NCI-H146 treated with DMSO at 0.1 percent for 48 hours (cell line): ENCODE measurements at regions not wholly inside any gene's neighbourhood (a gene's known extent, or its start where the extent isn't known, plus 50 kb on each side); places are given as distances from the start of the nearest gene placed in this dataset.
"Not testable (repeated sequence)": the region's sequence is repeated elsewhere in the genome, so short reads cannot be mapped to it uniquely, and the experiment has no call there.

ENCODE experiments used
- DNase-seq: peaks from one replicate; lab custom pipeline; 2025; ENCODE audit not compliant: unreplicated experiment; lab: John Stamatoyannopoulos, UW

DNA sequence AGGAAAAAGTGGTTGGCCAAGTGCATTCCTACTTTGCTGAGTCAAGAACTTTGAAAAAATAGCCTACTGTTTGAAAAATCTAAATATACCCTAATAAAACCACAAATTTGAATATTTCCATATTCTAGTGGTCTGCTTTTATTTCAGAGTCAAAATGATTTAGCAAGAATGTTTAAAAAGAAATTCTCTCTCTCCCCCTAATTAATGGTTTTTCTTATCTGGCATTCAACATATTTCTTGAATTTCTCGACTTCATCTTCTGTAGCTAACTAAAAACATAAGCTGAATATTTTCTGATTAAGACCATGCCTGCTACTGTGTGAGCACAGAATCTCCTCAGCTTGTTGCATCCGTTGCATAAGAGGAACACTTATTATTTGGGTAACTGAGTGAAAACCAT, 563.5 kb upstream of the TBL1XR1 start:
- DNase-seq: no peak

DNA sequence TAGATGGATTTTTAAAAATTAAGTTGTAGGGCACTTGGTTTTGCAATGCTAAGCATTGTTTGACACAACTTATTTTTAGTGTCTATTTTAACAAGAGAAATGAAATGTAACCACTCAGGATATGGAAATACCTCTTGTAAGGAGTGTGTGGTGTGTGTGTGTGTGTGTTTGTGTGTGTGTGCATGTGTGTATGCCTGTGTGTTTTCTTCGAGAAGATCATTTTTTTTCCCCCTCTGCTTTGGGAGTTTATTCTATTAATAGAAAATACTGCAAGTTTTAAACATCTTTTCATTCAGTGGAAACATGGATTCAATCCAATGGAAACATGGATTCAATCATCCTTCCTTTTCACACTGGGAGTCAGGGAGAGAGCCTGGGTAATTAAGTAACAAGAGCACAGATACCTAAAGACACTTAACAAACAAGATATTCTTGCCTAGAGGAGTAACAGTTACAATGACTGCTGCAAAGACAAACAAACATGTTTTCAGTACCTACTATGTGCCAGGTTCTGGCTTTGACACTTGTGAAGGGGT, 567.2 kb upstream of the TBL1XR1 start:
- DNase-seq: no peak

DNA sequence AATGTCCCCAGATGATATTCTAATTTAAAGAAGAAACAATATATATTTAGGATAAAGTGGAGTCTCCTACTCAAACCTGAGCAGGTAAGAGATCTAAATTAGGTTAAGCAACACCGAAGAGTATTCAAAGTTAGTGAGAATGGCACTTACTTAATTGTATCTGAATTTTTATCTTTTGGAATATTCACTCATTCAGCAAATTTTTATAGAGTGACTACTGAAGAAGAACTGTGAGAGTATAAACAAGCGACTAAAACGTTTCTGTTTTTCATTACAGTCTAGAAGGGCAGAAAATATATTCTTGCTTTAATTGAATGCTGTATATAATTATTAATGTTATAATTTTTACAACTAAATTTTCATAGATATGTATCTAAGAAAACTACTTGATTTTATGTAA, 567.7 kb upstream of the TBL1XR1 start:
- DNase-seq: no peak

DNA sequence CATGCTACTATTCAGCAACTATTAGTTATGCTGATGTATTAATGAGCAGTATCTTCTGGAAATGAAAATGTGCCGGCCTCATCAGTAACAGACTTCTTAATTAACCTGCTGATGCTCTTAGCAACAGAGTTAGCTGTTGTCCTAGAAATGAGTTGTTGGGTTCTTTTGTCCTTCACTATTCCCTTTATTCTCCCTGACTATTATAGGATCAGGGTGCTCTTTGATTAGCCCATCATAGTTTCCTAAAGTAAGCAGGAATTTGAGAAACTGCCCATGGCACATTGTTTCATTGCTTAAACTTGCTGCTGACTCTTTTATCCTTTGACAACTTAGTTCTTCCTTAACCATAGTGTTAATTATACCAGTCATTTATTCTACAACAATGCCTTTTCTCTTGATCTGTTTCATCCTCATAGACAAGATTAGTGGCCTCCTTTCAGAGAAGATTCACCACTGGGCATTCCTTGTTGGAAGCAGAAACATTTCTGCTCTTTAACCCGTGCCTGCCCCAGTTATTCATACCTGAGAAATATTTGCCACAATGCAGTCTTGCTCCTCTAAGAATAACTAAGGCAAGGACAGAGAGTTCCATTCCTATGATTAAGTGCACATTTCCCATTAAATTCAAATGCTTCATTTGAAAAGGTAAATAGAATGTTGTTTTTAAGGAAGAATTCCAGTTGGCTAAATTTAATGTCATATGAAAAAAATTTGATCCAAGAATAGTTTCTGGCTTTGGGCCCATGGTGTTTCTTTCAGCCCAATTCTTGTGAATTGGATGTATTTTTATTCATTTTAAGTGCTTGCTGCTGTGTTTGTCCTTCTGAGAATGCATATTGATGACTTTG, 573.3 kb upstream of the TBL1XR1 start:
- DNase-seq: no peak

DNA sequence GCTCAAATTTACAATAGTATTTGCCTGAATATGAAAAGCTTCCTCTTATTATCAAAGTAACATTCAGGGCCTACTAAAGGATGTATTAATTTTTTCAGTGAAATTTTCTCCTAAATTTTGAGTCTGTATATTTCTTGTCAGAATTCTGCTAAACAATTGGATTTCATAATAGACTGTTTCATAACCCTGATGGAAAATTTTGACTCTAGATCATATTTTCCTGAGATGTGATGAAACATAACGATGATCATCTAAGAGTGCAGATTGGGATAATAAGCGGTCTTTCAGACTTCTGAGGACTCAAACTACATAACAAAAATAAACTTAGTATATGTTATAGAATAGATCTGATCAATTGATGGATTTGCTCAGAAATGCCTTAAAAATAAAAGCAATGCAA, 574.5 kb upstream of the TBL1XR1 start:
- DNase-seq: no peak

- DNase-seq: no peak
Observed at GRCh38 chr3:177772908-177773557, 575.8 kb upstream of the TBL1XR1 start.

DNA sequence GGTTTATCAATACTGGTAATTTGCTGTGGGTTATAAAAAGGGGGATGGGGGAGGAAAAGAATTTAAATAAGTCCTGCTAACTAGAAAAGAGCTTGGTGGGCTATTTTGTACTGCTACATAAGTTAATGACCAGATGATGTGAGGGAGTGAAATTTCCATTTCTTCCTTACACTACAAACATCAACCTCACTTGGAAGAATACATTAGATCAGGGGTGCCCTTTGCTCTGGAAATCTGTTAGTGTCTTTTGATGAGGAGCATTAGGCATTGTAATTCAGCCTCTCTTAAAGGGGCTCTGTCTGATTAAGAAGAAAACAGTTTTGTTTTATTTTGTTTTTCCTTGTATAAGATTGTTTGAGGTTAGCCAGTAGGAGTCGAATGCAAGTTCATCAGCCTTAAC, 576.4 kb upstream of the TBL1XR1 start:
- DNase-seq: no peak

DNA sequence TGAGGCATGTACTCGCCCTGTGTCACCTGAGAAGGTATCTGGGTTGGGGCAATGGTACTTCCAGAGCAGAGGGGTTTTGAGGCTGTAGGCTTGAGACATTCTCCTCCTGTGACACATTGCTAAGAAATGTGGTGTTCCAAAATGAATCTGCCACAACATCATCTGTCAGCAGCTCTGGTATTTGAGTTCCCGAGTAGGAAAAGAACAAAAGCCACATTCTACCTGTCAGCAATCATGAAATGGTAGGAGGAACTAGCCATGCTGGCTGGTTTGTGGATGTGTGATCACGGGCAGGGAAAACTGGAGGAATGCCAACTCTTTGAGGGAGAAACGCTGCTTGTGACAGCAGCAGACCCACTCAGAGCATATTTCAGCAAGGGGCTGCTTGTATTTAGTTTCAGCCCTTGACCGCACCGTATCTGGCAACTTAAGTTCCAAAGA, 579.4 kb upstream of the TBL1XR1 start:
- DNase-seq: no peak

DNA sequence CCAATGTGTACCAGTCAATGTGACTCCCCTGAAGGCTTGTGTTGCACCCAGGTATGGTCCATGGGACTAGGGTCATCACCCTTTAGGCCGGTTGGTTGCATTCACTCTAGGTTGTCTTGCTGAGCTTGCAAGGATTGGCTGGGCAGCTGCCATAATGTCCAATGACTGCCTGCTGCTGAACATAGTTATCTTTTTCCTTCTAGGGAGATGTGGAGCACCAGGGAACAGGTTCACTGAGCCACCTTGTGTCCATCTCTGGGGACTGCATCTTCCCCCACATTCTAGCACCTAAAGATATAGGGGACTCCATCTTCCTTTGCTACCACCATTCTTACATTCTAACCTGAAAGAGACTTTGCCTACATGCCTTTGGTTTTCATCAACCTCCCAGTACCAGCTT, 580.4 kb upstream of the TBL1XR1 start:
- DNase-seq: peak; percentile 81

GRCh38 chr3:177778633-177779032, 581.4 kb upstream of the TBL1XR1 start:
- DNase-seq: no peak

DNA sequence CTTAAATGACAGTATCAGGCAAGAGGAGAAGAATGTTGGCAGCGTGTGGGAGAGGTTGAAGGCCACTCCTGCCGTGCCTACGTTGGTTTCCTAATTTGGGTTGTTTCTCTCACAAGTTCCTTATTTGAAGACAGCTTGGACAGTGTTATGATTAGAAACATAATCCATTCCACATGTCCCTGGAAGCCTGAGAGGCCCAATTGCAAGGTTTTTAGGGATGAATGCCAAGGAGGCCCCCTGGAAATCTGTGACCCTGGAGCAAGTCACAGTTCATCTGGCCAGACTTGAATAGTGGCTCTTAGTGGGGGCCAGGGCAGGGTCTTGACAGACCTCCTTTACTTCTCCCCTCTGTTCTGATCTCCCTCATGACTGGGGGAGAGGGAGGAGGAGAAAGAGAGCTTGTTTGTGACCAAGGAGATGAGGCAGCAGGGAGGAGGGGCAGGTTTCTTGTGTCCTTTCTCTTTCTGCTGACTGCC, 584.4 kb upstream of the TBL1XR1 start:
- no peak for DNase-seq

GRCh38 chr3:177783338-177783737, 586.1 kb upstream of the TBL1XR1 start:
- DNase-seq: no peak

DNA sequence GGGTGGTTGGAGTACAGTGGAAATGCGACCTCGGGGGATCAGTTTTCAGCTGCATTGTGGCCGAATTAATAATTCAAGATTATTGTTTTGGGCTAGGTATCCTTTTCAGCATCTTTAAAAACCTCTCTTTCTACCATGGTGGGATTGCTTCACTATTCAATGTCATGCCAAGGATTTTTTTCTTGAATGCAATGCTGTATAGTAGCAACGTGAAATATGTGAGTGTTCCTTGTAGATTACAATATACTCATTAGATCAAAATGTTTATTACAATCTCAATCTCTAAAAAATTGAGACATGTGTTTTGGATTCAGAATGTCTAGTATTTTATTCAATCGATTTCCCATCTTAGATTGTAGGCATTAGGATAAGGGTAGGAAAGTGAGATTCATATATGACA, 586.5 kb upstream of the TBL1XR1 start:
- no peak for DNase-seq

- no peak for DNase-seq
Observed at GRCh38 chr3:177787279-177788041, 590.2 kb upstream of the TBL1XR1 start.

- no peak for DNase-seq
Observed at GRCh38 chr3:177789500-177789899, 592.2 kb upstream of the TBL1XR1 start.

DNA sequence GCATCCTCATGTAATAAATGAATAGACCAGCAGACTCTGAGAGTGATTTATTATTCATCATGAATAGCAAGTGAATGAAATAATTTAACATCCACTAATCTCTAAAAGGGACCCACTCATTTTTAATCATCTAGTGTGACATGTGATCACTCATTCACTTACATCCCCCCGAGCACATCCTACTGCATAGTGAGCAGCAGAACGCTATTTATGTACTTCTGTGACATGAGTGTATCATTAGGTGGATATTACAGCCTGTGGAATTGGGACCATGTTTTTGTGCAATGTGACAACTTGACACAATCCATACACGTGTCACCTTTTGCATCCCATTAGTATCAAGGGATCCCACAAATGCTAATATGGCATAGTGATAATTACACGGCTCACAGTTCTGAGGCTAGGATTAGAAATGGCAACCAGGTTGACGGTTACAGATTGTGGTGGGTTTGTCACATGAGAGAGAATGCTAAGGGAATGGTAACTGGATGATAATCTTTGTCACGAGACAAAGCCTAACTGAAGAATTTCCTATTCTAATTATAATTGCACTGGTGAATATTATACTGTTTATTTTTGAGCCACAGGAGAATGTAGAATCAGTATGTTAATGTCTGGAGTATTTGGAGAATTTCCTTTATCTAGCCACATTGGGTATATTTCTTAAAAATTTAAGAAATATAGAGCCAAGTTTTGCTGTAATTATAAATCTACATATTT, 595.2 kb upstream of the TBL1XR1 start:
- no peak for DNase-seq

GRCh38 chr3:177793451-177793850, 596.2 kb upstream of the TBL1XR1 start:
- no peak for DNase-seq

DNA sequence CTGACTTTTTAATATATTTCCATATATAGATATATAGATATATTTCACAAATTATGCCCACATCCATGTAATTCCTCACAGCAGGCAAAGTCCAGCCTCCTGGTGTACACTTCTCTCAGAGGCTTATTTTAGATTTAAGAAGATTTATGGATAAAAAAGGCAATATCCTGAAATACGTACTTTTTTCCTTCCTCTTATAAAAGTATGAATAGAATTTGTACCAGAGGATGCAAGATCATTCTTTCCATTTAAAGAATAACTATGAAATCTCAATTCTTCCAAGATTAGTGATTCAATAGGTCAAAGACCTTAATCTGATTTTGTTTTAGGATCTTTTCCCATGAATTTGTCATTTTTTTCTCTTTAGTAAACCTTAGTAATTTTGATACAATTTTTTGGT, 597.9 kb upstream of the TBL1XR1 start:
- no peak for DNase-seq

DNA sequence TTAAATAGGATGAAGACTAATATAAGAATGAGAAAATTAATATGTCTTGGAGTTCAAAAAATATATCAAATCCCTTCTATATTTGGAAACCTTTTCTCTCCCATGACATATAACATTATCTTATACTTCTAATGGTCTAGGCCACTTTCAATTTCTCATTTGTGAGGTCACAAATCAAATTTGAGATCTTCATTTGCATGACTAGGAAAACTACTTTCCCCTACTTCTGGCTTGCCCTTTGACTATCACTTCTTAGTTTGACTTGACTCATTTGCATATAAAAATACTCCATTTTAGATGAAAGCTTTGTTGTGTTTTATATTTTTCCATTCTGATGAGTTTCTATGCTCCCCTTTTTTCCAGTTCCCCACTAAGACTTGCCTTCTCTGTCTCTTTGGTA, 598.6 kb upstream of the TBL1XR1 start:
- no peak for DNase-seq

GRCh38 chr3:177800147-177800546, 602.9 kb upstream of the TBL1XR1 start:
- DNase-seq: not testable (repeated sequence)

- DNase-seq: no peak
Observed at GRCh38 chr3:177800561-177800960, 603.3 kb upstream of the TBL1XR1 start.
